HCT116 (cell line): ENCODE measurements at regions not wholly inside any gene's neighbourhood (a gene's known extent, or its start where the extent isn't known, plus 50 kb on each side); places are given as distances from the start of the nearest gene placed in this dataset.

Experiments
- ATAC-seq: fragments of 200-7000 bp; cut with Tn5 transposase; 2 replicates; pipeline ENCODE4 v1.9.1; 2020; ENCODE audit warnings: mild to moderate bottlenecking, moderate library complexity
- BruUV-seq: library from RNA; stranded (reverse); fragments of 400-500 nt; replicated peaks from 2 replicates; lab custom pipeline; 2021; lab: Mats Ljungman, UMichigan
- CTCF ChIA-PET: fragments of 300-600 bp; sonication (Branson Sonifier 250); formaldehyde crosslinking; loops from one replicate; lab custom pipeline; 2021; ENCODE audit warnings: antibody characterized with exemption; lab: Charles Lee
- POLR2A ChIA-PET: fragments of 300-600, 350-600 bp; sonication (Branson Sonifier 250); formaldehyde crosslinking; loops from one replicate; lab custom pipeline; 2021; ENCODE audit warnings: antibody characterized with exemption; lab: Charles Lee
- RAD21 ChIA-PET, 2 experiments: fragments of 300-600 bp; sonication (Branson Sonifier 250); formaldehyde crosslinking; loops; one replicate each; lab custom pipeline; 2023; ENCODE audit warnings: low total read pairs in 2 of 2; ENCODE audit not compliant: uncharacterized antibody in 2 of 2, unreplicated experiment in 2 of 2, low non-redundant PET in 1 of 2; lab: Charles Lee
- DNase-seq: peaks from one replicate; pipeline ENCODE4 v3.0.0-alpha.2; 2010; ENCODE audit warnings: low read depth, low spot score
- H2AFZ ChIP-seq: fragments of 200-600 bp; shearing (Covaris generic), sonication (generic); 2 replicates; pipeline ENCODE4 v1.6.1; 2017; ENCODE audit warnings: low read depth, mixed run types, mixed read lengths, antibody characterized with exemption, low read length; ENCODE audit not compliant: poor library complexity, severe bottlenecking
- H3K27ac ChIP-seq: 2 replicates; pipeline ENCODE4 v1.5.1; 2012; ENCODE audit warnings: low read depth, low read length
- H3K27me3 ChIP-seq: fragments of 200-600 bp; sonication (generic); 2 replicates; pipeline ENCODE4 v1.6.1; 2016; ENCODE audit warnings: mixed run types, low read length, mixed read lengths; ENCODE audit not compliant: insufficient read depth
- H3K36me3 ChIP-seq, 2 experiments: fragments of 200-500 bp in 1 of 2; fragments of 200-600 bp in 1 of 2; sonication (Bioruptor generic) in 1 of 2; sonication (generic) in 1 of 2; 2 replicates each; pipeline versions ENCODE4 v1.5.1 to v1.6.1; 2014 to 2016; ENCODE audit warnings: low read length in 2 of 2, inconsistent platforms in 1 of 2, mixed read lengths in 1 of 2, mixed run types in 1 of 2; ENCODE audit not compliant: insufficient read depth in 2 of 2, control insufficient read depth in 1 of 2
- H3K4me1 ChIP-seq, 2 experiments: fragments of 200-600 bp in 1 of 2; sonication (generic) in 1 of 2; 2 replicates each; pipeline versions ENCODE4 v1.5.1 to v1.6.1; 2012 to 2017; ENCODE audit warnings: low read length in 2 of 2, inconsistent platforms in 1 of 2, mild to moderate bottlenecking in 1 of 2, mixed read lengths in 1 of 2, mixed run types in 1 of 2, moderate library complexity in 1 of 2; ENCODE audit not compliant: insufficient read depth in 2 of 2, control insufficient read depth in 1 of 2
- H3K4me2 ChIP-seq: fragments of 200-600 bp; sonication (generic); 2 replicates; pipeline ENCODE4 v1.6.1; 2017; ENCODE audit warnings: mixed run types, low read length, mixed read lengths
- H3K4me3 ChIP-seq, 2 experiments: fragments of 200-600 bp in 1 of 2; sonication (generic) in 1 of 2; replicated peaks in 1 of 2; 2 replicates each; pipeline ENCODE4 v1.5.1; 2011 to 2016; ENCODE audit warnings: low read length in 2 of 2, control low read depth in 1 of 2, low read depth in 1 of 2, mild to moderate bottlenecking in 1 of 2, mixed read lengths in 1 of 2, mixed run types in 1 of 2
- H3K79me2 ChIP-seq: fragments of 200-600 bp; sonication (generic); 2 replicates; pipeline ENCODE4 v1.6.1; 2017; ENCODE audit warnings: mild to moderate bottlenecking, mixed run types, low read length, moderate library complexity, mixed read lengths; ENCODE audit not compliant: insufficient read depth
- H3K9ac ChIP-seq: fragments of 200-600 bp; sonication (generic); 2 replicates; pipeline ENCODE4 v1.6.1; 2016; ENCODE audit warnings: low read length, mixed read lengths
- H3K9me2 ChIP-seq: fragments of 200-600 bp; sonication (generic), shearing (Covaris generic); 2 replicates; pipeline ENCODE4 v1.6.1; 2017; ENCODE audit warnings: mixed run types, mild to moderate bottlenecking, moderate library complexity; ENCODE audit not compliant: insufficient read depth
- H3K9me3 ChIP-seq, 2 experiments: fragments of 200-500 bp in 1 of 2; fragments of 200-600 bp in 1 of 2; sonication (Bioruptor generic) in 1 of 2; sonication (generic) in 1 of 2; 2 replicates each; pipeline ENCODE4 v1.6.1; 2014 to 2017; ENCODE audit warnings: low read length in 2 of 2, mixed read lengths in 2 of 2, inconsistent platforms in 1 of 2, low read depth in 1 of 2, mild to moderate bottlenecking in 1 of 2, mixed run types in 1 of 2, moderate library complexity in 1 of 2; ENCODE audit not compliant: control insufficient read depth in 1 of 2, insufficient read depth in 1 of 2
- H4K20me1 ChIP-seq: fragments of 200-600 bp; sonication (generic), shearing (Covaris generic); 2 replicates; pipeline ENCODE4 v1.6.1; 2017; ENCODE audit warnings: mixed run types, mild to moderate bottlenecking, moderate library complexity; ENCODE audit not compliant: insufficient read depth
- CEBPB ChIP-seq: IDR thresholded peaks from 2 replicates; pipeline ENCODE4 v1.6.1; 2012; ENCODE audit warnings: low read depth
- EZH2 ChIP-seq: fragments of 200-600 bp; sonication (generic); IDR thresholded peaks from 2 replicates; pipeline ENCODE4 v1.6.1; 2017; ENCODE audit warnings: antibody characterized with exemption, mixed run types
- EZH2phosphoT487 ChIP-seq: fragments of 200-600 bp; IDR thresholded peaks from 2 replicates; pipeline ENCODE4 v1.6.1; 2018; ENCODE audit warnings: antibody characterized with exemption, borderline replicate concordance
- RAD21 ChIP-seq: IDR thresholded peaks from 2 replicates; pipeline ENCODE4 v1.6.1; 2012; ENCODE audit warnings: low read depth, mild to moderate bottlenecking
- SIN3A ChIP-seq: IDR thresholded peaks from 2 replicates; pipeline ENCODE4 v1.6.1; 2012; ENCODE audit warnings: low read depth
- intact Hi-C: fragments of 100-400 bp; cut with micrococcal nuclease; formaldehyde crosslinking; loops from 2 replicates; pipeline ENCODE4 v1.10.0; 2022
- TF ChIP-seq, protein P1 (sequence below): IDR thresholded peaks from 2 replicates; pipeline ENCODE4 v1.6.1; 2012
- TF ChIP-seq, protein P2 (sequence below): IDR thresholded peaks from 2 replicates; pipeline ENCODE4 v1.6.1; 2012; ENCODE audit warnings: low read depth

DNA sequence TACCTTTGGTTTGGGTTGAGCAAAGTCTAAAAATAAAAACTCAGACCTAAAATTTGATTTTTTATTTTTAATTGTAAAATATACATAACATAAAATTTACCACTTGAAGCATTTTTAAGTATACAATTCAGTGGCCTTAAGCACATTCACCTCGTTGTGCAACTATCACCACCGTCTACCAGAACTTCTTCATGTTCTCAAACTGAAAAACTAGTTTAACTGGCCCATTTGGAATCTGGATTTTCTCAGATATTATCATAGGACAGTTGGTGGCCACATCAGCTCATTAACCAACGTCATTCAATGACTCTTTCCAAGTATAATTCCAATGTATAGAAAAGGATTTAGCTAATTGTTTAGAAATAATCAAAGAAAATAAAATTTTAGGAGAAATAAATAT, 319.3 kb downstream of the TLE1 start (continued):
- TF ChIP-seq RAD21 (no peak), EZH2 (no peak), EZH2phosphoT487 (no peak)

DNA sequence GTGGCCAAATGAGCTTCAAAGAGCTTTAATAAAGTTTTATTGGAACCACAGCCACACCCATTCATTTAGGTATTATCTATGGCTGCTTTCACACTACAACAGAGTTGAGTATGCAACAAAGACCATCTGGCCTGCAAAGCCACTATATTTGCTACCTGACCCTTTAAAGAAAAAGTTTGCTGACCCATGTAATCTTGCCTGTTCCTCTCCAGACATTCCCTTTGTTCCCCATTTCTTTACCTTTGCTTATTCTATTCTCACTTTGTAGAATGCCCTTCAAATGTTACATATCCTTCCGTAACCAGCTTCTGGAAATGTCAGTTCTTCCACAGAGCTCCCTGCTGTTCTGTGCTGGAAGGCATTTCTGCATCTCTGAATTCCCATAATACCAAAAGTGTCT, 320.2 kb downstream of the TLE1 start:
- RAD21 ChIA-PET, result no interaction called here
- H3K9me3 ChIP-seq, result no peaks in the 10 kb centered on the region; a peak in 1 of 4 replicates
- no peaks in the 10 kb centered on the region for H3K36me3 ChIP-seq
- BruUV-seq, result no TSS peak
- H3K79me2 ChIP-seq, result no peaks in the 10 kb centered on the region
- H3K27ac ChIP-seq, result no peak overlapping the region
- POLR2A ChIA-PET, result no interaction called here
- no peak overlapping the region for H3K4me2 ChIP-seq
- no peak overlapping the region for H3K4me3 ChIP-seq
- CTCF ChIA-PET, result no interaction called here
- ATAC-seq (no peak), DNase-seq (no peak)
- H2AFZ ChIP-seq, result no peak overlapping the region
- no peaks in the 10 kb centered on the region for H3K9me2 ChIP-seq
- no peak for TF ChIP-seq CEBPB
- TF ChIP-seq, protein P1, sequence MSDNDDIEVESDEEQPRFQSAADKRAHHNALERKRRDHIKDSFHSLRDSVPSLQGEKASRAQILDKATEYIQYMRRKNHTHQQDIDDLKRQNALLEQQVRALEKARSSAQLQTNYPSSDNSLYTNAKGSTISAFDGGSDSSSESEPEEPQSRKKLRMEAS, result no peak
- TF ChIP-seq, protein P2, sequence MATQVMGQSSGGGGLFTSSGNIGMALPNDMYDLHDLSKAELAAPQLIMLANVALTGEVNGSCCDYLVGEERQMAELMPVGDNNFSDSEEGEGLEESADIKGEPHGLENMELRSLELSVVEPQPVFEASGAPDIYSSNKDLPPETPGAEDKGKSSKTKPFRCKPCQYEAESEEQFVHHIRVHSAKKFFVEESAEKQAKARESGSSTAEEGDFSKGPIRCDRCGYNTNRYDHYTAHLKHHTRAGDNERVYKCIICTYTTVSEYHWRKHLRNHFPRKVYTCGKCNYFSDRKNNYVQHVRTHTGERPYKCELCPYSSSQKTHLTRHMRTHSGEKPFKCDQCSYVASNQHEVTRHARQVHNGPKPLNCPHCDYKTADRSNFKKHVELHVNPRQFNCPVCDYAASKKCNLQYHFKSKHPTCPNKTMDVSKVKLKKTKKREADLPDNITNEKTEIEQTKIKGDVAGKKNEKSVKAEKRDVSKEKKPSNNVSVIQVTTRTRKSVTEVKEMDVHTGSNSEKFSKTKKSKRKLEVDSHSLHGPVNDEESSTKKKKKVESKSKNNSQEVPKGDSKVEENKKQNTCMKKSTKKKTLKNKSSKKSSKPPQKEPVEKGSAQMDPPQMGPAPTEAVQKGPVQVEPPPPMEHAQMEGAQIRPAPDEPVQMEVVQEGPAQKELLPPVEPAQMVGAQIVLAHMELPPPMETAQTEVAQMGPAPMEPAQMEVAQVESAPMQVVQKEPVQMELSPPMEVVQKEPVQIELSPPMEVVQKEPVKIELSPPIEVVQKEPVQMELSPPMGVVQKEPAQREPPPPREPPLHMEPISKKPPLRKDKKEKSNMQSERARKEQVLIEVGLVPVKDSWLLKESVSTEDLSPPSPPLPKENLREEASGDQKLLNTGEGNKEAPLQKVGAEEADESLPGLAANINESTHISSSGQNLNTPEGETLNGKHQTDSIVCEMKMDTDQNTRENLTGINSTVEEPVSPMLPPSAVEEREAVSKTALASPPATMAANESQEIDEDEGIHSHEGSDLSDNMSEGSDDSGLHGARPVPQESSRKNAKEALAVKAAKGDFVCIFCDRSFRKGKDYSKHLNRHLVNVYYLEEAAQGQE, result no peak
- no peak for TF ChIP-seq SIN3A
- H4K20me1 ChIP-seq, result no peaks in the 10 kb centered on the region
- H3K27me3 ChIP-seq, result no peaks in the 10 kb centered on the region
- H3K9ac ChIP-seq, result no peak overlapping the region
- H3K4me1 ChIP-seq, result no peaks in the 10 kb centered on the region
- intact Hi-C loops, result no loop called here
